HEK293 (cell line): ENCODE measurements at regions not wholly inside any gene's neighbourhood (a gene's known extent, or its start where the extent isn't known, plus 50 kb on each side); places are given as distances from the start of the nearest gene placed in this dataset.
A peak's percentile ranks its signal among the peaks of the same experiment; 100 is the strongest.

ENCODE experiments used
- CTCF ChIA-PET: fragments of 350-600 bp; formaldehyde crosslinking; extraction: SDS; loops from one replicate; lab custom pipeline; 2021; ENCODE audit warnings: antibody characterized with exemption; lab: Yijun Ruan, JAX
- POLR2A ChIA-PET: fragments of 300-600 bp; formaldehyde crosslinking; extraction: SDS; loops from one replicate; lab custom pipeline; 2020; ENCODE audit warnings: antibody characterized with exemption, inconsistent platforms; lab: Yijun Ruan, JAX
- H3K27ac ChIP-seq: fragments of 200-500 bp; sonication (Bioruptor generic); 2 replicates; pipeline ENCODE4 v1.5.1; 2014; ENCODE audit warnings: low read depth, low read length, control low read depth, inconsistent platforms; ENCODE audit errors: extremely low read depth
- H3K36me3 ChIP-seq, 2 experiments: fragments of 200-500 bp in 1 of 2; sonication (Bioruptor generic) in 1 of 2; 1 replicate in 1 of 2; 2 replicates in 1 of 2; pipeline ENCODE4 v1.5.1; 2014 to 2017; ENCODE audit warnings: inconsistent platforms in 2 of 2, low read length in 2 of 2; ENCODE audit not compliant: control insufficient read depth in 2 of 2, insufficient read depth in 1 of 2
- H3K4me1 ChIP-seq: fragments of 200-500 bp; sonication (Bioruptor generic); 2 replicates; pipeline ENCODE4 v1.5.1; 2014; ENCODE audit warnings: mild to moderate bottlenecking, low read length, inconsistent platforms; ENCODE audit not compliant: control insufficient read depth, insufficient read depth
- H3K4me3 ChIP-seq: 2 replicates; pipeline ENCODE4 v1.5.1; 2011; ENCODE audit warnings: low read depth, mild to moderate bottlenecking, control low read depth, low read length, moderate library complexity
- H3K9me3 ChIP-seq: fragments of 200-500 bp; sonication (Bioruptor generic); 2 replicates; pipeline ENCODE4 v1.5.1; 2014; ENCODE audit warnings: low read depth, low read length, inconsistent platforms; ENCODE audit not compliant: control insufficient read depth, insufficient read depth
- GFI1B ChIP-seq: fragments of 450-650 bp; formaldehyde crosslinking; IDR thresholded peaks from 2 replicates; pipeline ENCODE4 v1.5.1; 2016; ENCODE audit warnings: missing biosample characterization, missing genetic modification characterization
- HIC1 ChIP-seq: fragments of 450-650 bp; formaldehyde crosslinking; IDR thresholded peaks from 2 replicates; pipeline ENCODE4 v1.5.1; 2016; ENCODE audit warnings: missing biosample characterization, missing genetic modification characterization
- MEIS1 ChIP-seq: sonication (generic); formaldehyde crosslinking; IDR thresholded peaks from 2 replicates; pipeline ENCODE4 v1.8.1; 2022; ENCODE audit warnings: missing genetic modification reagents, mild to moderate bottlenecking, borderline replicate concordance
- MZF1 ChIP-seq: fragments of 450-650 bp; formaldehyde crosslinking; IDR thresholded peaks from 2 replicates; pipeline ENCODE4 v1.5.1; 2017; ENCODE audit warnings: missing biosample characterization, missing genetic modification characterization, borderline replicate concordance
- OVOL3 ChIP-seq: fragments of 450-650 bp; formaldehyde crosslinking; IDR thresholded peaks from 2 replicates; pipeline ENCODE4 v1.5.1; 2016; ENCODE audit warnings: missing biosample characterization, missing genetic modification characterization
- PRDM10 ChIP-seq: fragments of 450-650 bp; formaldehyde crosslinking; IDR thresholded peaks from 2 replicates; pipeline ENCODE4 v1.5.1; 2016; ENCODE audit warnings: missing biosample characterization, missing genetic modification characterization
- SCRT2 ChIP-seq: fragments of 450-650 bp; formaldehyde crosslinking; IDR thresholded peaks from 2 replicates; pipeline ENCODE4 v1.5.1; 2016; ENCODE audit warnings: missing biosample characterization, missing genetic modification characterization
- TSHZ1 ChIP-seq: fragments of 450-650 bp; formaldehyde crosslinking; IDR thresholded peaks from 2 replicates; pipeline ENCODE4 v1.5.1; 2016; ENCODE audit warnings: missing biosample characterization, missing genetic modification characterization, borderline replicate concordance
- ZBTB48 ChIP-seq: fragments of 450-650 bp; formaldehyde crosslinking; IDR thresholded peaks from 2 replicates; pipeline ENCODE4 v1.5.1; 2016; ENCODE audit warnings: missing biosample characterization, missing genetic modification characterization
- ZNF112 ChIP-seq: fragments of 450-650 bp; formaldehyde crosslinking; IDR thresholded peaks from 2 replicates; pipeline ENCODE4 v1.5.0; 2017; ENCODE audit warnings: missing biosample characterization, missing genetic modification characterization
- ZNF175 ChIP-seq: fragments of 450-650 bp; formaldehyde crosslinking; IDR thresholded peaks from 2 replicates; pipeline ENCODE4 v1.5.1; 2016; ENCODE audit warnings: missing biosample characterization, missing genetic modification characterization
- ZNF324 ChIP-seq: fragments of 450-650 bp; formaldehyde crosslinking; IDR thresholded peaks from 2 replicates; pipeline ENCODE4 v1.5.1; 2016; ENCODE audit warnings: missing biosample characterization, missing genetic modification characterization
- ZNF335 ChIP-seq: fragments of 450-650 bp; formaldehyde crosslinking; conservative IDR thresholded peaks from 2 replicates; pipeline ENCODE4 v1.5.1; 2016; ENCODE audit warnings: missing biosample characterization, missing genetic modification characterization
- ZNF548 ChIP-seq: fragments of 450-650 bp; formaldehyde crosslinking; IDR thresholded peaks from 2 replicates; pipeline ENCODE4 v1.5.1; 2016; ENCODE audit warnings: missing biosample characterization, missing genetic modification characterization
- ZNF571 ChIP-seq: fragments of 450-650 bp; formaldehyde crosslinking; IDR thresholded peaks from 2 replicates; pipeline ENCODE4 v1.5.0; 2017; ENCODE audit warnings: missing biosample characterization, missing genetic modification characterization
- ZNF701 ChIP-seq: fragments of 450-650 bp; formaldehyde crosslinking; IDR thresholded peaks from 2 replicates; pipeline ENCODE4 v1.5.1; 2016; ENCODE audit warnings: missing biosample characterization, missing genetic modification characterization
- ZSCAN18 ChIP-seq: fragments of 450-650 bp; formaldehyde crosslinking; IDR thresholded peaks from 2 replicates; pipeline ENCODE4 v1.5.1; 2016; ENCODE audit warnings: missing biosample characterization, missing genetic modification characterization

GRCh38 chr9:87337335-87338087 lies 160.2 kb upstream of the DAPK1 start:
- TF ChIP-seq ZNF335 = peak; percentile 86
- no peak for TF ChIP-seq ZNF571 (tag by site-specific recombination)
- peak; percentile 95 for TF ChIP-seq PRDM10
- Histone ChIP-seq H3K36me3 (no peaks in the 10 kb centered on the region), H3K27ac (no peak overlapping the region; the same call in 1 of the 2 replicates), H3K4me3 (peak overlapping the region; percentile 46), H3K9me3 (no peaks in the 10 kb centered on the region), H3K4me1 (no peaks in the 10 kb centered on the region; the same call in 1 of the 2 replicates)
- POLR2A ChIA-PET = interaction anchor here (0.5 to 2.4 kb wide), 5 partner anchors 81 to 325 kb away, joined by 3 to 12 read pairs (median 4); partner anchors contain the start of gene DAPK1
- CTCF ChIA-PET = interaction anchor here (0.6 to 3.0 kb wide), 28 partner anchors 11 to 1932 kb away, joined by 3 to 38 read pairs (median 4); partner anchors contain the start of gene DAPK1

- no peaks in the 10 kb centered on the region; the same call in 1 of the 2 replicates for H3K4me1 ChIP-seq
- TF ChIP-seq MZF1 (tag by site-specific recombination) (no peak), SCRT2 (tag by site-specific recombination) (peak; percentile 69)
- ChIA-PET CTCF (interaction anchor here (0.6 to 3.0 kb wide), 21 partner anchors 29 to 1932 kb away, joined by 3 to 38 read pairs (median 4); partner anchors contain the start of gene DAPK1), POLR2A (interaction anchor here (0.6 to 2.4 kb wide), 3 partner anchors 80 to 159 kb away, joined by 4 to 12 read pairs (median 6); partner anchors contain the start of gene DAPK1)
- no peaks in the 10 kb centered on the region for H3K36me3 ChIP-seq
- H3K4me3 ChIP-seq = no peak overlapping the region
- no peak overlapping the region for H3K27ac ChIP-seq
- H3K9me3 ChIP-seq = no peaks in the 10 kb centered on the region
Observed at GRCh38 chr9:87338088-87338989, 159.3 kb upstream of the DAPK1 start.

- ChIA-PET POLR2A (no interaction called here), CTCF (interaction anchor here (1.4 kb wide), 1 partner anchor 322 kb away, joined by 7 read pairs; no protein-coding TSS in a partner anchor)
- Histone ChIP-seq H3K4me1 (no peaks in the 10 kb centered on the region; the same call in 1 of the 2 replicates), H3K9me3 (no peaks in the 10 kb centered on the region), H3K27ac (no peak overlapping the region), H3K4me3 (no peak overlapping the region), H3K36me3 (no peaks in the 10 kb centered on the region)
- no peak for TF ChIP-seq HIC1 (tag by site-specific recombination)
- TF ChIP-seq ZNF548 = no peak
- no peak for TF ChIP-seq MEIS1
- TF ChIP-seq TSHZ1 (tag by site-specific recombination) = no peak
- no peak for TF ChIP-seq ZNF701 (tag by site-specific recombination)
- no peak for TF ChIP-seq ZNF175 (tag by site-specific recombination)
- no peak for TF ChIP-seq ZNF335
- no peak for TF ChIP-seq OVOL3 (tag by site-specific recombination)
- no peak for TF ChIP-seq ZSCAN18 (tag by site-specific recombination)
- no peak for TF ChIP-seq ZBTB48 (tag by site-specific recombination)
- TF ChIP-seq ZNF112 = no peak
- no peak for TF ChIP-seq GFI1B (tag by site-specific recombination)
- TF ChIP-seq ZNF324 (tag by site-specific recombination) = no peak
Observed at GRCh38 chr9:87340391-87340790, 157.3 kb upstream of the DAPK1 start.
